H1 (cell line): ENCODE measurements at regions not wholly inside any gene's neighbourhood (a gene's known extent, or its start where the extent isn't known, plus 50 kb on each side); places are given as distances from the start of the nearest gene placed in this dataset.

Source experiments
- EGR1 ChIP-seq: IDR thresholded peaks from 2 replicates; pipeline ENCODE4 v1.6.1; 2011; ENCODE audit warnings: low read depth, low read length, borderline replicate concordance
- FOSL1 ChIP-seq: IDR thresholded peaks from 2 replicates; pipeline ENCODE4 v1.6.1; 2011; ENCODE audit warnings: mild to moderate bottlenecking, low read depth, low read length, moderate library complexity; ENCODE audit not compliant: insufficient read depth
- JUND ChIP-seq: IDR thresholded peaks from 2 replicates; pipeline ENCODE4 v1.6.1; 2011; ENCODE audit warnings: mild to moderate bottlenecking, improper control_type of control experiment, low read length
- POLR2A ChIP-seq, 2 experiments: IDR thresholded peaks; 1 replicate in 1 of 2; 2 replicates in 1 of 2; pipeline ENCODE4 v1.6.1; 2011; ENCODE audit warnings: low read depth in 2 of 2, low read length in 2 of 2, mild to moderate bottlenecking in 2 of 2; ENCODE audit errors: control extremely low read depth in 1 of 2
- POLR2AphosphoS5 ChIP-seq: IDR thresholded peaks from 2 replicates; pipeline ENCODE4 v1.6.1; 2011; ENCODE audit warnings: low read depth, low read length
- POU5F1 ChIP-seq: IDR thresholded peaks from 2 replicates; pipeline ENCODE4 v1.6.1; 2011; ENCODE audit warnings: low read depth, mild to moderate bottlenecking, low read length, moderate library complexity
- RNF2 ChIP-seq: fragments of 200-900, 300-1000 bp; sonication (generic); IDR thresholded peaks from 2 replicates; pipeline ENCODE4 v1.7.1; 2016; ENCODE audit warnings: borderline replicate concordance, low read depth, mild to moderate bottlenecking, antibody characterized with exemption, low read length; ENCODE audit not compliant: poor library complexity, severe bottlenecking; ENCODE audit errors: missing control alignments
- SIRT6 ChIP-seq: IDR thresholded peaks from one replicate; pipeline ENCODE4 v1.7.1; 2012; ENCODE audit warnings: low read length, inconsistent platforms
- TAF7 ChIP-seq: optimal IDR thresholded peaks from 2 replicates; pipeline ENCODE3; 2011; ENCODE audit warnings: low read depth, mild to moderate bottlenecking, inconsistent platforms, low read length, moderate library complexity, borderline replicate concordance
- TF ChIP-seq, protein P1 (sequence below): fragments of 300-600 bp; sonication (generic); IDR thresholded peaks from 2 replicates; pipeline ENCODE4 v1.7.1; 2012; ENCODE audit warnings: low read length, moderate library complexity, mild to moderate bottlenecking, inconsistent platforms; ENCODE audit not compliant: insufficient replicate concordance
- TF ChIP-seq, protein P2 (sequence below): IDR thresholded peaks from 2 replicates; pipeline ENCODE4 v1.6.1; 2012; ENCODE audit warnings: inconsistent platforms

DNA sequence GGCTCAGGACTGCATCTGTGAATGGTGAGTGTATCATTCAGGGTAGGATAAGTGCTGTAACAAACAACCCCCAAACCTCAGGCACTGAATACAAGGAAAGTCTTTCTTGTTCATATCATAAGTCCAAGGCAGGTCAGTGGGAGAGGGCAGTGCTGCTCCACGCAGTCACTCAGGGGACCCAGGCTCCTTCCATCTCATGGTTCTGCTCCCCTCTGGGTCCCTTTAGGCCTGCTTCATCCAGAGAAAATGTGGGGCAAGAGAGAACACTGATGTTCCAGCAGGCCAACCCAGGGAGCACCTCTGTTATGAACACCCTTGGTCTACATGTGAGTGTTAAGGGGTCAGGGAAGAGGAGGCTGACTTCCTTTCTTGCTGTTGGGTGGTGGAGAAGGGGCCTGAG, 187.8 kb downstream of the CHST1 start (continued):
- TF ChIP-seq, protein P1, sequence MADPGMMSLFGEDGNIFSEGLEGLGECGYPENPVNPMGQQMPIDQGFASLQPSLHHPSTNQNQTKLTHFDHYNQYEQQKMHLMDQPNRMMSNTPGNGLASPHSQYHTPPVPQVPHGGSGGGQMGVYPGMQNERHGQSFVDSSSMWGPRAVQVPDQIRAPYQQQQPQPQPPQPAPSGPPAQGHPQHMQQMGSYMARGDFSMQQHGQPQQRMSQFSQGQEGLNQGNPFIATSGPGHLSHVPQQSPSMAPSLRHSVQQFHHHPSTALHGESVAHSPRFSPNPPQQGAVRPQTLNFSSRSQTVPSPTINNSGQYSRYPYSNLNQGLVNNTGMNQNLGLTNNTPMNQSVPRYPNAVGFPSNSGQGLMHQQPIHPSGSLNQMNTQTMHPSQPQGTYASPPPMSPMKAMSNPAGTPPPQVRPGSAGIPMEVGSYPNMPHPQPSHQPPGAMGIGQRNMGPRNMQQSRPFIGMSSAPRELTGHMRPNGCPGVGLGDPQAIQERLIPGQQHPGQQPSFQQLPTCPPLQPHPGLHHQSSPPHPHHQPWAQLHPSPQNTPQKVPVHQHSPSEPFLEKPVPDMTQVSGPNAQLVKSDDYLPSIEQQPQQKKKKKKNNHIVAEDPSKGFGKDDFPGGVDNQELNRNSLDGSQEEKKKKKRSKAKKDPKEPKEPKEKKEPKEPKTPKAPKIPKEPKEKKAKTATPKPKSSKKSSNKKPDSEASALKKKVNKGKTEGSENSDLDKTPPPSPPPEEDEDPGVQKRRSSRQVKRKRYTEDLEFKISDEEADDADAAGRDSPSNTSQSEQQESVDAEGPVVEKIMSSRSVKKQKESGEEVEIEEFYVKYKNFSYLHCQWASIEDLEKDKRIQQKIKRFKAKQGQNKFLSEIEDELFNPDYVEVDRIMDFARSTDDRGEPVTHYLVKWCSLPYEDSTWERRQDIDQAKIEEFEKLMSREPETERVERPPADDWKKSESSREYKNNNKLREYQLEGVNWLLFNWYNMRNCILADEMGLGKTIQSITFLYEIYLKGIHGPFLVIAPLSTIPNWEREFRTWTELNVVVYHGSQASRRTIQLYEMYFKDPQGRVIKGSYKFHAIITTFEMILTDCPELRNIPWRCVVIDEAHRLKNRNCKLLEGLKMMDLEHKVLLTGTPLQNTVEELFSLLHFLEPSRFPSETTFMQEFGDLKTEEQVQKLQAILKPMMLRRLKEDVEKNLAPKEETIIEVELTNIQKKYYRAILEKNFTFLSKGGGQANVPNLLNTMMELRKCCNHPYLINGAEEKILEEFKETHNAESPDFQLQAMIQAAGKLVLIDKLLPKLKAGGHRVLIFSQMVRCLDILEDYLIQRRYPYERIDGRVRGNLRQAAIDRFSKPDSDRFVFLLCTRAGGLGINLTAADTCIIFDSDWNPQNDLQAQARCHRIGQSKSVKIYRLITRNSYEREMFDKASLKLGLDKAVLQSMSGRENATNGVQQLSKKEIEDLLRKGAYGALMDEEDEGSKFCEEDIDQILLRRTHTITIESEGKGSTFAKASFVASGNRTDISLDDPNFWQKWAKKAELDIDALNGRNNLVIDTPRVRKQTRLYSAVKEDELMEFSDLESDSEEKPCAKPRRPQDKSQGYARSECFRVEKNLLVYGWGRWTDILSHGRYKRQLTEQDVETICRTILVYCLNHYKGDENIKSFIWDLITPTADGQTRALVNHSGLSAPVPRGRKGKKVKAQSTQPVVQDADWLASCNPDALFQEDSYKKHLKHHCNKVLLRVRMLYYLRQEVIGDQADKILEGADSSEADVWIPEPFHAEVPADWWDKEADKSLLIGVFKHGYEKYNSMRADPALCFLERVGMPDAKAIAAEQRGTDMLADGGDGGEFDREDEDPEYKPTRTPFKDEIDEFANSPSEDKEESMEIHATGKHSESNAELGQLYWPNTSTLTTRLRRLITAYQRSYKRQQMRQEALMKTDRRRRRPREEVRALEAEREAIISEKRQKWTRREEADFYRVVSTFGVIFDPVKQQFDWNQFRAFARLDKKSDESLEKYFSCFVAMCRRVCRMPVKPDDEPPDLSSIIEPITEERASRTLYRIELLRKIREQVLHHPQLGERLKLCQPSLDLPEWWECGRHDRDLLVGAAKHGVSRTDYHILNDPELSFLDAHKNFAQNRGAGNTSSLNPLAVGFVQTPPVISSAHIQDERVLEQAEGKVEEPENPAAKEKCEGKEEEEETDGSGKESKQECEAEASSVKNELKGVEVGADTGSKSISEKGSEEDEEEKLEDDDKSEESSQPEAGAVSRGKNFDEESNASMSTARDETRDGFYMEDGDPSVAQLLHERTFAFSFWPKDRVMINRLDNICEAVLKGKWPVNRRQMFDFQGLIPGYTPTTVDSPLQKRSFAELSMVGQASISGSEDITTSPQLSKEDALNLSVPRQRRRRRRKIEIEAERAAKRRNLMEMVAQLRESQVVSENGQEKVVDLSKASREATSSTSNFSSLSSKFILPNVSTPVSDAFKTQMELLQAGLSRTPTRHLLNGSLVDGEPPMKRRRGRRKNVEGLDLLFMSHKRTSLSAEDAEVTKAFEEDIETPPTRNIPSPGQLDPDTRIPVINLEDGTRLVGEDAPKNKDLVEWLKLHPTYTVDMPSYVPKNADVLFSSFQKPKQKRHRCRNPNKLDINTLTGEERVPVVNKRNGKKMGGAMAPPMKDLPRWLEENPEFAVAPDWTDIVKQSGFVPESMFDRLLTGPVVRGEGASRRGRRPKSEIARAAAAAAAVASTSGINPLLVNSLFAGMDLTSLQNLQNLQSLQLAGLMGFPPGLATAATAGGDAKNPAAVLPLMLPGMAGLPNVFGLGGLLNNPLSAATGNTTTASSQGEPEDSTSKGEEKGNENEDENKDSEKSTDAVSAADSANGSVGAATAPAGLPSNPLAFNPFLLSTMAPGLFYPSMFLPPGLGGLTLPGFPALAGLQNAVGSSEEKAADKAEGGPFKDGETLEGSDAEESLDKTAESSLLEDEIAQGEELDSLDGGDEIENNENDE = no peak
- TF ChIP-seq, protein P2, sequence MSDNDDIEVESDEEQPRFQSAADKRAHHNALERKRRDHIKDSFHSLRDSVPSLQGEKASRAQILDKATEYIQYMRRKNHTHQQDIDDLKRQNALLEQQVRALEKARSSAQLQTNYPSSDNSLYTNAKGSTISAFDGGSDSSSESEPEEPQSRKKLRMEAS = no peak
- TF ChIP-seq POU5F1 (no peak), POLR2AphosphoS5 (no peak), JUND (no peak), RNF2 (no peak), FOSL1 (no peak), EGR1 (no peak), TAF7 (no peak), SIRT6 (no peak), POLR2A (IDR thresholded peaks at IDR 0.05; ENCODE audit: control extremely low read depth in 1 of 2, low read depth in 2 of 2, low read length in 2 of 2) (no peak)
